ENCODE measurements at regions not wholly inside any gene's neighbourhood (a gene's known extent, or its start where the extent isn't known, plus 50 kb on each side); places are given as distances from the start of the nearest gene placed in this dataset.

DNA sequence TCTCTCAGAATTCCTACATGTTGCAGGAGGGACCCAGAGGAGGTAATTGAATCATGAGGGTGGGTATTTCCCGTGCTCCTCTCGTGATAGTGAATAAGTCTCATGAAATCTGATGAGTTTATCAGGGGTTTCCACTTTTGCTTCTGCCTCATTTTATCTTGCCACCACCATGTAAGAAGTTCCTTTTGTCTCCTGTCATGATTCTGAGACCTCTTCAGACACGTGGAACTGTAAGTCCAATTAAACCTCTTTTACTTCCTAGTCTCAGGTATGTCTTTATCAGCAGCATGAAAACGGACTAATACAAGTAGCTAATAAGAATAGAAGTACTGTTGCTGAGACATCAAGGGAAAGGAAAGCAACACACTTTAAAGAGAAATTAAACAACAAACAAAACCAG lies 143.4 kb downstream of the CCDC71L start:
- TF ChIP-seq REST (IDR thresholded peaks at IDR 0.05; ENCODE audit: low read depth) (no peak), EGR1 (IDR thresholded peaks at IDR 0.05) (no peak), EP300 (IDR thresholded peaks at IDR 0.05; ENCODE audit: borderline replicate concordance) (no peak), FOXM1 (IDR thresholded peaks at IDR 0.05; ENCODE audit: borderline replicate concordance, low read depth) (no peak), CEBPB (IDR thresholded peaks at IDR 0.05) (no peak), TCF12 (IDR thresholded peaks at IDR 0.05; ENCODE audit: low read depth) (no peak), USF1 (IDR thresholded peaks at IDR 0.05) (no peak), ZBTB7A (IDR thresholded peaks at IDR 0.05; ENCODE audit: low read depth) (no peak), YY1 (IDR thresholded peaks at IDR 0.05; ENCODE audit: low read depth) (no peak), TAF1 (IDR thresholded peaks at IDR 0.05; ENCODE audit: low read depth) (no peak), TEAD4 (IDR thresholded peaks at IDR 0.05) (no peak), CREB1 (IDR thresholded peaks at IDR 0.05; ENCODE audit: low read depth) (no peak), RAD21 (IDR thresholded peaks at IDR 0.05; ENCODE audit: low read depth) (no peak), MAX (IDR thresholded peaks at IDR 0.05) (no peak)
